Colon (tissue), 2 donors: ENCODE measurements at regions not wholly inside any gene's neighbourhood (a gene's known extent, or its start where the extent isn't known, plus 50 kb on each side); places are given as distances from the start of the nearest gene placed in this dataset.

ENCODE experiments used
- FAIRE-seq: peaks from 2 replicates; lab custom pipeline; 2012; peaks lifted over from hg19 to GRCh38; lab: Jason Lieb, UNC
- donor health status: control.
- donor health status: control.

GRCh38 chr21:28788030-28788429 is 204.6 kb downstream of the LTN1 start:
- FAIRE-seq: peak; percentile 83

GRCh38 chr21:28783641-28784185 is 209.0 kb downstream of the LTN1 start:
- no peak for FAIRE-seq

GRCh38 chr21:28781602-28782276 is 210.9 kb downstream of the LTN1 start:
- FAIRE-seq: no peak

GRCh38 chr21:28779914-28780313 is 212.8 kb downstream of the LTN1 start:
- no peak for FAIRE-seq

- no peak for FAIRE-seq
These were observed 216.4 kb downstream of the LTN1 start for GRCh38 chr21:28776251-28776650.

GRCh38 chr21:28775071-28775470 is 217.6 kb downstream of the LTN1 start:
- FAIRE-seq: no peak

- FAIRE-seq: no peak
These were observed 219.6 kb downstream of the LTN1 start for GRCh38 chr21:28773036-28773435.

- FAIRE-seq: no peak
These were observed 220.7 kb downstream of the LTN1 start for GRCh38 chr21:28771790-28772501.

GRCh38 chr21:28770867-28771661 is 221.6 kb downstream of the LTN1 start:
- no peak for FAIRE-seq

GRCh38 chr21:28769683-28770082 is 223.0 kb downstream of the LTN1 start:
- FAIRE-seq: no peak

GRCh38 chr21:28768753-28769152 is 223.9 kb downstream of the LTN1 start:
- FAIRE-seq: no peak

- no peak for FAIRE-seq
These were observed 225.2 kb downstream of the LTN1 start for GRCh38 chr21:28767523-28767922.

- FAIRE-seq: no peak
These were observed 228.8 kb downstream of the LTN1 start for GRCh38 chr21:28763809-28764418.

GRCh38 chr21:28762357-28762735 is 230.3 kb downstream of the LTN1 start:
- FAIRE-seq: no peak

- FAIRE-seq: no peak
These were observed 230.9 kb downstream of the LTN1 start for GRCh38 chr21:28761674-28762356.

GRCh38 chr21:28758883-28759242 is 233.8 kb downstream of the LTN1 start:
- no peak for FAIRE-seq

- no peak for FAIRE-seq
These were observed 234.4 kb downstream of the LTN1 start for GRCh38 chr21:28758042-28758882.

GRCh38 chr21:28754862-28755261 is 237.8 kb downstream of the LTN1 start:
- FAIRE-seq: no peak

GRCh38 chr21:28754127-28754611 is 238.5 kb downstream of the LTN1 start:
- no peak for FAIRE-seq

- FAIRE-seq: no peak
These were observed 240.5 kb downstream of the LTN1 start for GRCh38 chr21:28752131-28752530.

GRCh38 chr21:28751176-28751575 is 241.5 kb downstream of the LTN1 start:
- FAIRE-seq: no peak
